Fibroblast of mammary gland (primary cell): ENCODE measurements at regions not wholly inside any gene's neighbourhood (a gene's known extent, or its start where the extent isn't known, plus 50 kb on each side); places are given as distances from the start of the nearest gene placed in this dataset.

Experiments
- DNase-seq: peaks from one replicate; pipeline ENCODE4 v3.0.0-alpha.2; 2010; ENCODE audit warnings: low read depth
- H3K4me3 ChIP-seq: 2 replicates; pipeline ENCODE4 v1.5.1; 2011; ENCODE audit warnings: low read depth, mild to moderate bottlenecking, low read length, moderate library complexity; ENCODE audit not compliant: control insufficient read depth
- CTCF ChIP-seq: conservative IDR thresholded peaks from 2 replicates; pipeline ENCODE4 v1.5.1; 2011; ENCODE audit warnings: low read depth, low read length, inconsistent platforms; ENCODE audit not compliant: control insufficient read depth, insufficient read depth

- no peak overlapping the region for H3K4me3 ChIP-seq
- no peak for DNase-seq
- TF ChIP-seq CTCF, result no peak
Observed at GRCh38 chr3:94515983-94516382, 453.1 kb downstream of the NSUN3 start.

- H3K4me3 ChIP-seq, result no peak overlapping the region
- TF ChIP-seq CTCF, result no peak
- DNase-seq, result no peak
Observed at GRCh38 chr3:94520364-94520763, 457.5 kb downstream of the NSUN3 start.

GRCh38 chr3:94522488-94522887 lies 459.6 kb downstream of the NSUN3 start:
- H3K4me3 ChIP-seq, result no peak overlapping the region
- no peak for DNase-seq
- no peak for TF ChIP-seq CTCF

- TF ChIP-seq CTCF, result no peak
- DNase-seq, result no peak
- H3K4me3 ChIP-seq, result no peak overlapping the region
Observed at GRCh38 chr3:94524102-94524919, 461.4 kb downstream of the NSUN3 start.

- H3K4me3 ChIP-seq, result no peak overlapping the region
- DNase-seq, result peak; percentile 1
- TF ChIP-seq CTCF, result peak; percentile 16
Observed at GRCh38 chr3:94525043-94525442, 462.2 kb downstream of the NSUN3 start.

GRCh38 chr3:94529816-94530215 lies 467.0 kb downstream of the NSUN3 start:
- no peak overlapping the region for H3K4me3 ChIP-seq
- DNase-seq, result no peak
- TF ChIP-seq CTCF, result no peak
